NT2/D1 (cell line): ENCODE measurements at regions not wholly inside any gene's neighbourhood (a gene's known extent, or its start where the extent isn't known, plus 50 kb on each side); places are given as distances from the start of the nearest gene placed in this dataset.
"Not testable (repeated sequence)": the region's sequence is repeated elsewhere in the genome, so short reads cannot be mapped to it uniquely, and the experiment has no call there.

Experiments
- YY1 ChIP-seq: IDR thresholded peaks from 2 replicates; pipeline ENCODE4 v1.6.1; 2011; ENCODE audit not compliant: insufficient read length, insufficient read depth
- ZNF274 ChIP-seq: IDR thresholded peaks from 2 replicates; pipeline ENCODE4 v1.6.1; 2011; ENCODE audit warnings: mild to moderate bottlenecking, low read depth, low read length

GRCh38 chr2:43004126-43004865 lies 211.9 kb upstream of the HAAO start:
- TF ChIP-seq YY1, ZNF274: not testable (repeated sequence)
